ENCODE measurements at regions not wholly inside any gene's neighbourhood (a gene's known extent, or its start where the extent isn't known, plus 50 kb on each side); places are given as distances from the start of the nearest gene placed in this dataset.

DNA sequence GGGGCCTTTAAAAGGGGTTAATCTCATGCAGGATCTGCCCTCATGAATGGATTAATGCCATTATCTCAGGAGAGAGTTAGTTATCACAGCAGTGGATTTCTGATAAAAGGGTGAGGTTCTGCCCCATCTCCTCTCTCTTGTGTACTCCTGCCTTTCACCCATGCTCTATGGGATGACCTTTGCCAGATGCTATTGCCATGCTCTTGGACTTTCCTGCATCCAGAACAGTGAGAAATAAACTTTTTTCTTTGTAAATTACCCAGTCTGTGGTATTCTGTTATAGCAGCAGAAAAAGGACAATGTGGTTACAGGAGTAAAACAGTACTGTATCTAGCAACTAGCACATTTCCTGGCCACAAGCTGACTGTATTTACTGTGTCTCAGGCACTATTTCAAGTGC lies 58.0 kb upstream of the CCN2 start:
- DNase-seq (ENCODE audit: low read depth, low spot score) = no peak

DNA sequence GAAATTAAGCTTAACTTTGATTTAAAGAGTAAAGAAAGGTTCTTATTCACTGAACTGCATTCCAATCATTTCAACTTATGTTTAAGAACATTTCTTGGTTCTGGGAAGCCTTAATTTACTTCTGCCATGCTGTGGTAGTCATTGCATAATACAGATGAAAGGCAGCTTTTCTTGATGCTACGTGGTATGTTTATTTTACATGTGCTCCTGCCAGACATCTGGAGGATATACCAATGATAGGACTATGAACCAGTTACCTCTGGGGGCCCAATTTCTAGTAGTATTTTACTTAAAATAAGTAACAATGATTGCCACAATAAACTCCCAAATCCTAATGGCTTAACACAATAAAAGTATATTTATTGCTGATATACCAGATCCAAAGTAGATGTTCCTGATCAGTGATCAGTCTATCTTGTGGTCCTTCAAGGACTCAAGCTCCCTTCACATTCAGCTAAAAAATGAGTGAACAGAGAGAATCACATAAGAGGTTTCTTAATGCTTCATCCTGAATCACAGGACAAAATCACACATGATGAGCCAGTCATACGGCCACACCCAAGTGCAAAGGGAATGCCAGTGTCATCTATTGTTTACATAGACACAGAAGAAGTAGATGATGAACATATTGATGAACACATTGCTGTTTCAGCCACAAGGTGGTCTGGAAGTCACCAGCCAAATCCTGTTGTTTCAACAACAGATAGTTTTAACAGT lies 56.5 kb upstream of the CCN2 start:
- H3K27ac ChIP-seq (ENCODE audit: control insufficient read depth, insufficient read depth, low read length) = no peak overlapping the region

More for the DNA sequence above, 58.0 kb upstream of the CCN2 start:
- no peak overlapping the region for H3K27ac ChIP-seq (ENCODE audit: control insufficient read depth, insufficient read depth, low read length)
- H4K20me1 ChIP-seq (ENCODE audit: control insufficient read depth, extremely low read depth, insufficient read depth, low read length) = no peaks in the 10 kb centered on the region
- H3K27me3 ChIP-seq (ENCODE audit: control insufficient read depth, extremely low read depth, insufficient read depth, low read length) = no peaks in the 10 kb centered on the region
- H3K36me3 ChIP-seq (ENCODE audit: control insufficient read depth in 2 of 2, extremely low read depth in 1 of 2, insufficient read depth in 2 of 2, low read length in 2 of 2) = no peaks in the 10 kb centered on the region
- FAIRE-seq = peak; percentile 9
- no peaks in the 10 kb centered on the region for H3K4me1 ChIP-seq (ENCODE audit: control insufficient read depth, extremely low read depth, insufficient read depth, low read length)
- H3K79me2 ChIP-seq (ENCODE audit: control insufficient read depth, insufficient read depth, low read length) = no peaks in the 10 kb centered on the region
- H3K4me3 ChIP-seq (ENCODE audit: control insufficient read depth in 2 of 3, extremely low read depth in 1 of 3, insufficient read depth in 2 of 3, low read depth in 1 of 3, low read length in 3 of 3) = no peak overlapping the region
- H3K4me2 ChIP-seq (ENCODE audit: control insufficient read depth, extremely low read depth, insufficient read depth, low read depth, low read length) = no peak overlapping the region
- TF ChIP-seq, protein P1, sequence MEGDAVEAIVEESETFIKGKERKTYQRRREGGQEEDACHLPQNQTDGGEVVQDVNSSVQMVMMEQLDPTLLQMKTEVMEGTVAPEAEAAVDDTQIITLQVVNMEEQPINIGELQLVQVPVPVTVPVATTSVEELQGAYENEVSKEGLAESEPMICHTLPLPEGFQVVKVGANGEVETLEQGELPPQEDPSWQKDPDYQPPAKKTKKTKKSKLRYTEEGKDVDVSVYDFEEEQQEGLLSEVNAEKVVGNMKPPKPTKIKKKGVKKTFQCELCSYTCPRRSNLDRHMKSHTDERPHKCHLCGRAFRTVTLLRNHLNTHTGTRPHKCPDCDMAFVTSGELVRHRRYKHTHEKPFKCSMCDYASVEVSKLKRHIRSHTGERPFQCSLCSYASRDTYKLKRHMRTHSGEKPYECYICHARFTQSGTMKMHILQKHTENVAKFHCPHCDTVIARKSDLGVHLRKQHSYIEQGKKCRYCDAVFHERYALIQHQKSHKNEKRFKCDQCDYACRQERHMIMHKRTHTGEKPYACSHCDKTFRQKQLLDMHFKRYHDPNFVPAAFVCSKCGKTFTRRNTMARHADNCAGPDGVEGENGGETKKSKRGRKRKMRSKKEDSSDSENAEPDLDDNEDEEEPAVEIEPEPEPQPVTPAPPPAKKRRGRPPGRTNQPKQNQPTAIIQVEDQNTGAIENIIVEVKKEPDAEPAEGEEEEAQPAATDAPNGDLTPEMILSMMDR (optimal IDR thresholded peaks at IDR 0.05 in 1 of 3, IDR thresholded peaks at IDR 0.05 in 1 of 3, conservative IDR thresholded peaks at IDR 0.05 in 1 of 3; ENCODE audit: extremely low read depth in 1 of 3, insufficient read depth in 2 of 3, low read length in 3 of 3) = no peak
- no peak for TF ChIP-seq EZH2 (IDR thresholded peaks at IDR 0.05; ENCODE audit: low read length)
- H3K9me3 ChIP-seq (ENCODE audit: control insufficient read depth, low read depth, low read length) = peaks cover 5% of the 10 kb centered on the region
- dilution Hi-C loops (cut with MboI; ENCODE audit: extremely low pct_ligation_motif_present, low sequenced_read_pairs) = no loop called here
- no peaks in the 10 kb centered on the region for H3K9me1 ChIP-seq (ENCODE audit: control insufficient read depth, extremely low read depth, insufficient read depth, low read length)
- H3K9ac ChIP-seq (ENCODE audit: control insufficient read depth, extremely low read depth, insufficient read depth, low read length) = no peak overlapping the region
- no peak overlapping the region for H2AFZ ChIP-seq (ENCODE audit: control insufficient read depth, low read length)

More for the DNA sequence above, 56.5 kb upstream of the CCN2 start:
- Histone ChIP-seq H3K9me1 (ENCODE audit: control insufficient read depth, extremely low read depth, insufficient read depth, low read length) (no peaks in the 10 kb centered on the region), H3K9ac (ENCODE audit: control insufficient read depth, extremely low read depth, insufficient read depth, low read length) (no peak overlapping the region), H4K20me1 (ENCODE audit: control insufficient read depth, extremely low read depth, insufficient read depth, low read length) (no peaks in the 10 kb centered on the region), H3K27me3 (ENCODE audit: control insufficient read depth, extremely low read depth, insufficient read depth, low read length) (no peaks in the 10 kb centered on the region), H3K9me3 (ENCODE audit: control insufficient read depth, low read depth, low read length) (peaks cover 12% of the 10 kb centered on the region), H3K36me3 (ENCODE audit: control insufficient read depth in 2 of 2, extremely low read depth in 1 of 2, insufficient read depth in 2 of 2, low read length in 2 of 2) (no peaks in the 10 kb centered on the region), H2AFZ (ENCODE audit: control insufficient read depth, low read length) (no peak overlapping the region), H3K4me3 (ENCODE audit: control insufficient read depth in 2 of 3, extremely low read depth in 1 of 3, insufficient read depth in 2 of 3, low read depth in 1 of 3, low read length in 3 of 3) (no peak overlapping the region), H3K4me1 (ENCODE audit: control insufficient read depth, extremely low read depth, insufficient read depth, low read length) (no peaks in the 10 kb centered on the region), H3K79me2 (ENCODE audit: control insufficient read depth, insufficient read depth, low read length) (no peaks in the 10 kb centered on the region), H3K4me2 (ENCODE audit: control insufficient read depth, extremely low read depth, insufficient read depth, low read depth, low read length) (no peak overlapping the region)
- no peak for TF ChIP-seq EZH2 (IDR thresholded peaks at IDR 0.05; ENCODE audit: low read length)
- TF ChIP-seq, protein P1 (optimal IDR thresholded peaks at IDR 0.05 in 1 of 3, IDR thresholded peaks at IDR 0.05 in 1 of 3, conservative IDR thresholded peaks at IDR 0.05 in 1 of 3; ENCODE audit: extremely low read depth in 1 of 3, insufficient read depth in 2 of 3, low read length in 3 of 3) = no peak
- FAIRE-seq (peak; percentile 29), DNase-seq (ENCODE audit: low read depth, low spot score) (no peak)
- dilution Hi-C loops (cut with MboI; ENCODE audit: extremely low pct_ligation_motif_present, low sequenced_read_pairs) = no loop called here

Measured in keratinocyte (primary cell).